ENCODE measurements at regions not wholly inside any gene's neighbourhood (a gene's known extent, or its start where the extent isn't known, plus 50 kb on each side); places are given as distances from the start of the nearest gene placed in this dataset.

DNA sequence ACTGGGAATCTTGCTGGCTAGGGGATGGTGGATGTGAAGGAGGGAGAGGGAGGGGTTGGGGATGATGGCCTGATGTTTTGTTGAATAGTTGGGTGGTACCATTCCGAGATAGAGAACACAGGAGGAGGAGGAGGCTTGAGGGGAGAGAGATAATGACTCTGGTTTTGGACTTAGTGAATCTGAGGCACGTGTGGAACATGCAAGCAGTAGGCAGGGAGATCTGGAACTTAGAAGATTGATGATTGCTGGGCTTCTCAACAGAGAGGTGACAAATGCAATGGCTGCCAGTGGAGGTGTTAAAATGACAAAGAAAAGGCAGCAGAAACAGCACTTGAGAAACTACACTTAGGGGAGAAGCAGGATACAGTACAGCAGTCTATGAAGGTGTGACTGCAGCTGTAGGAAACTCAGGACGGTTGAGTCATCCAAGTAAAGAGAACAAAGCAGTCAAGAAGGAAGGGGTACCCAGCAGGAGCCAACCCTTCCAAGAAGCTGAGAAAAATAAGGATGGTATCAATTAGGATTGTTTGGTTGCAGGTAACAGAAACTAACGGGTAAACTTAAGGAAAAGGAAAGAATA, 186.8 kb upstream of the FOXN2 start:
- no peak for TF ChIP-seq POLR2A (IDR thresholded peaks at IDR 0.05; ENCODE audit: low read length)
- no peak for TF ChIP-seq GATA1 (IDR thresholded peaks at IDR 0.05; ENCODE audit: low read depth, low read length)
